ENCODE measurements at regions not wholly inside any gene's neighbourhood (a gene's known extent, or its start where the extent isn't known, plus 50 kb on each side); places are given as distances from the start of the nearest gene placed in this dataset.
A peak's percentile ranks its signal among the peaks of the same experiment; 100 is the strongest.

GRCh38 chr12:127761880-127762279, 505.1 kb upstream of the TMEM132C start:
- no peak for TF ChIP-seq CTCF (IDR thresholded peaks at IDR 0.05; ENCODE audit: insufficient read depth, low read length)
- no peak for DNase-seq (ENCODE audit: low read depth)
- H3K4me3 ChIP-seq (ENCODE audit: low read depth, low read length): no peak overlapping the region

- no peak for DNase-seq (ENCODE audit: low read depth)
- no peak overlapping the region for H3K4me3 ChIP-seq (ENCODE audit: low read depth, low read length)
- TF ChIP-seq CTCF (IDR thresholded peaks at IDR 0.05; ENCODE audit: insufficient read depth, low read length): no peak
Observed at GRCh38 chr12:127767656-127768055, 499.3 kb upstream of the TMEM132C start.

GRCh38 chr12:127770118-127770517, 496.9 kb upstream of the TMEM132C start:
- TF ChIP-seq CTCF (IDR thresholded peaks at IDR 0.05; ENCODE audit: insufficient read depth, low read length): no peak
- no peak overlapping the region for H3K4me3 ChIP-seq (ENCODE audit: low read depth, low read length)
- no peak for DNase-seq (ENCODE audit: low read depth)

GRCh38 chr12:127771546-127771945, 495.4 kb upstream of the TMEM132C start:
- H3K4me3 ChIP-seq (ENCODE audit: low read depth, low read length): no peak overlapping the region
- peak; percentile 8 for DNase-seq (ENCODE audit: low read depth)
- TF ChIP-seq CTCF (IDR thresholded peaks at IDR 0.05; ENCODE audit: insufficient read depth, low read length): no peak

- no peak for TF ChIP-seq CTCF (IDR thresholded peaks at IDR 0.05; ENCODE audit: insufficient read depth, low read length)
- no peak overlapping the region for H3K4me3 ChIP-seq (ENCODE audit: low read depth, low read length)
- DNase-seq (ENCODE audit: low read depth): no peak
Observed at GRCh38 chr12:127773520-127773919, 493.4 kb upstream of the TMEM132C start.

- peak; percentile 32 for DNase-seq (ENCODE audit: low read depth)
- no peak for TF ChIP-seq CTCF (IDR thresholded peaks at IDR 0.05; ENCODE audit: insufficient read depth, low read length)
- H3K4me3 ChIP-seq (ENCODE audit: low read depth, low read length): no peak overlapping the region
Observed at GRCh38 chr12:127774828-127775227, 492.1 kb upstream of the TMEM132C start.

- no peak overlapping the region for H3K4me3 ChIP-seq (ENCODE audit: low read depth, low read length)
- no peak for DNase-seq (ENCODE audit: low read depth)
- TF ChIP-seq CTCF (IDR thresholded peaks at IDR 0.05; ENCODE audit: insufficient read depth, low read length): no peak
Observed at GRCh38 chr12:127779301-127780045, 487.5 kb upstream of the TMEM132C start.

Measured in fibroblast of the aortic adventitia (primary cell).